B cell (primary cell): ENCODE measurements at regions not wholly inside any gene's neighbourhood (a gene's known extent, or its start where the extent isn't known, plus 50 kb on each side); places are given as distances from the start of the nearest gene placed in this dataset.

Source experiments
- ATAC-seq: fragments of 200-7000 bp; cut with Tn5 transposase; one replicate; pipeline ENCODE4 v1.10.0; 2021; ENCODE audit warnings: low read depth, mild to moderate bottlenecking, moderate number of reproducible peaks, moderate library complexity
- CTCF ChIA-PET: fragments of 350-600 bp; sonication (Branson Sonifier 250); formaldehyde crosslinking; loops from one replicate; lab custom pipeline; 2021; ENCODE audit warnings: antibody characterized with exemption, inconsistent platforms; lab: Charles Lee
- POLR2A ChIA-PET: fragments of 350-600 bp; sonication (Branson Sonifier 250); formaldehyde crosslinking; loops from one replicate; lab custom pipeline; 2021; ENCODE audit warnings: antibody characterized with exemption; lab: Charles Lee
- DNase-seq: peaks from one replicate; pipeline ENCODE4 v3.0.0; 2013
- H2AFZ ChIP-seq: 2 replicates; pipeline ENCODE4 v1.6.1; 2012; ENCODE audit warnings: mild to moderate bottlenecking, low read depth, low read length; ENCODE audit not compliant: insufficient read depth, poor library complexity, severe bottlenecking
- H3K27ac ChIP-seq, 2 donors: 1 replicate in 1 of 2; 2 replicates in 1 of 2; pipeline ENCODE4 v1.5.1; 2012 to 2013; ENCODE audit warnings: low read length in 2 of 2, mild to moderate bottlenecking in 2 of 2, moderate library complexity in 1 of 2
- H3K27me3 ChIP-seq, 4 experiments: fragments of 200-600 bp in 1 of 4; sonication (generic) in 1 of 4; replicated peaks in 1 of 4; 1 replicate in 2 of 4; 2 replicates in 2 of 4; pipeline versions ENCODE4 v1.6.1 to v1.7.0; 2013 to 2016; ENCODE audit warnings: low read length in 3 of 4, mild to moderate bottlenecking in 2 of 4, mixed read lengths in 1 of 4, moderate library complexity in 1 of 4; ENCODE audit not compliant: insufficient read depth in 4 of 4, control insufficient read depth in 3 of 4; ENCODE audit errors: control extremely low read depth in 1 of 4
- H3K36me3 ChIP-seq, 2 experiments: replicated peaks in 1 of 2; 1 replicate in 1 of 2; 2 replicates in 1 of 2; pipeline versions ENCODE4 v1.6.1 to v1.7.1; 2013; ENCODE audit warnings: low read length in 1 of 2; ENCODE audit not compliant: insufficient read depth in 2 of 2, control insufficient read depth in 1 of 2; ENCODE audit errors: control extremely low read depth in 1 of 2, extremely low read depth in 1 of 2
- H3K4me1 ChIP-seq, 2 donors: fragments of 200-600 bp in 1 of 2; sonication (generic) in 1 of 2; 1 replicate in 1 of 2; 2 replicates in 1 of 2; pipeline versions ENCODE4 v1.5.1 to v1.6.1; 2013 to 2017; ENCODE audit warnings: low read length in 2 of 2; ENCODE audit not compliant: control insufficient read depth in 2 of 2, insufficient read depth in 2 of 2
- H3K4me2 ChIP-seq: replicated peaks from 2 replicates; pipeline ENCODE3; 2012; ENCODE audit warnings: mild to moderate bottlenecking, low read depth, low read length; ENCODE audit not compliant: poor library complexity, severe bottlenecking
- H3K4me3 ChIP-seq, 5 experiments: fragments of 200-600 bp in 1 of 5; sonication (generic) in 1 of 5; 1 replicate in 3 of 5; 2 replicates in 2 of 5; pipeline versions ENCODE4 v1.5.1 to v1.7.0; 2011 to 2016; ENCODE audit warnings: low read length in 4 of 5, mild to moderate bottlenecking in 4 of 5, low read depth in 2 of 5, control low read depth in 1 of 5, moderate library complexity in 1 of 5; ENCODE audit not compliant: insufficient read depth in 1 of 5; ENCODE audit errors: control extremely low read depth in 1 of 5, extremely low read depth in 1 of 5
- H3K79me2 ChIP-seq: fragments of 200-600 bp; sonication (generic); one replicate; pipeline ENCODE4 v1.6.0; 2016; ENCODE audit warnings: low read length; ENCODE audit not compliant: control insufficient read depth, insufficient read depth
- H3K9ac ChIP-seq: fragments of 200-600 bp; sonication (generic); 2 replicates; pipeline ENCODE4 v1.6.1; 2017; ENCODE audit warnings: mild to moderate bottlenecking, low read length, moderate library complexity
- H3K9me3 ChIP-seq, 3 donors: one replicate each; pipeline versions ENCODE4 v1.6.1 to v1.7.1; 2013; ENCODE audit warnings: low read length in 2 of 3; ENCODE audit not compliant: control insufficient read depth in 2 of 3, insufficient read depth in 1 of 3; ENCODE audit errors: control extremely low read depth in 1 of 3
- H4K20me1 ChIP-seq: 2 replicates; pipeline ENCODE4 v1.6.0; 2012; ENCODE audit warnings: mild to moderate bottlenecking, low read length; ENCODE audit not compliant: insufficient read depth, control insufficient read depth, poor library complexity, severe bottlenecking
- H3K27ac Mint-ChIP-seq: one replicate; pipeline ENCODE4 v1.8.0; 2021; ENCODE audit warnings: mixed read lengths
- H3K27me3 Mint-ChIP-seq: one replicate; pipeline ENCODE4 v1.8.0; 2021; ENCODE audit warnings: mixed read lengths
- H3K4me1 Mint-ChIP-seq: one replicate; pipeline ENCODE4 v1.8.0; 2021; ENCODE audit warnings: mixed read lengths
- H3K4me3 Mint-ChIP-seq: one replicate; pipeline ENCODE4 v1.8.0; 2021; ENCODE audit warnings: mixed read lengths
- H3K9me3 Mint-ChIP-seq: one replicate; pipeline ENCODE4 v1.8.0; 2022; ENCODE audit warnings: mixed read lengths; ENCODE audit not compliant: insufficient read depth
- EZH2 ChIP-seq: IDR thresholded peaks from 2 replicates; pipeline ENCODE4 v1.6.1; 2012; ENCODE audit warnings: borderline replicate concordance, low read depth, mild to moderate bottlenecking, moderate library complexity, low read length; ENCODE audit not compliant: insufficient read depth, poor library complexity, severe bottlenecking
- WGBS: methylation state at CpG from one replicate; pipeline ENCODE4 v1.1.5; 2013; ENCODE audit warnings: missing lambda C conversion rate; ENCODE audit not compliant: insufficient coverage; 5-methylcytosine and 5-hydroxymethylcytosine counted together
- intact Hi-C: fragments of 100-400 bp; cut with micrococcal nuclease; formaldehyde crosslinking; loops from one replicate; pipeline ENCODE4 v1.10.0; 2022
- TF ChIP-seq, protein P1 (sequence below): fragments of 200-600 bp; IDR thresholded peaks from one replicate; pipeline ENCODE4 v1.8.0; 2022; ENCODE audit warnings: antibody characterized with exemption, mild to moderate bottlenecking

DNA sequence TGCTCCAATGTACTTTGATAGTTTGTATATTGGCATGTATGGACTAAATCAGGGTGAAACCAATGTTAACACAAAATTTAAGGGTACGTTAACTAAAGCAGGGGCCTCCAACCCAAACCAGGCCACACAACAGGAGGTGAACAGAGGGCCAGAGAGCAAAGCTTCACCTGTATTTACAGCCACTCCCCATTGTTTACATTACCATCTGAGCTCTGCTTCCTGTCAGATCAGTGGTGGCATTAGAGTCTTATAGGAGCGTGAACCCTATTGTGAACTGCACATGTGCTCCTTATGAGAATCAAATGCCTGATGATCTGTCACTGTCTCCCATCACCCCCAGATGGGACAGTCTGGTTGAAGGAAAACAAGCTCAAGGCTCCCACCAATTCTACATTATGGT, 62.0 kb upstream of the SCIN start:
- H3K27ac Mint-ChIP-seq = no peak overlapping the region
- H3K27me3 Mint-ChIP-seq = no peaks in the 10 kb centered on the region
- Histone ChIP-seq H2AFZ (no peak overlapping the region), H3K27ac (no peak overlapping the region), H3K27me3 (no peaks in the 10 kb centered on the region), H3K4me3 (no peak overlapping the region), H4K20me1 (no peaks in the 10 kb centered on the region), H3K4me2 (no peak overlapping the region), H3K79me2 (no peaks in the 10 kb centered on the region), H3K36me3 (no peaks in the 10 kb centered on the region), H3K9ac (no peak overlapping the region), H3K4me1 (no peaks in the 10 kb centered on the region), H3K9me3 (no peaks in the 10 kb centered on the region)
- 100% methylated on average over 1 of the region's 2 CpGs for WGBS
- no peak for TF ChIP-seq EZH2
- TF ChIP-seq, protein P1, sequence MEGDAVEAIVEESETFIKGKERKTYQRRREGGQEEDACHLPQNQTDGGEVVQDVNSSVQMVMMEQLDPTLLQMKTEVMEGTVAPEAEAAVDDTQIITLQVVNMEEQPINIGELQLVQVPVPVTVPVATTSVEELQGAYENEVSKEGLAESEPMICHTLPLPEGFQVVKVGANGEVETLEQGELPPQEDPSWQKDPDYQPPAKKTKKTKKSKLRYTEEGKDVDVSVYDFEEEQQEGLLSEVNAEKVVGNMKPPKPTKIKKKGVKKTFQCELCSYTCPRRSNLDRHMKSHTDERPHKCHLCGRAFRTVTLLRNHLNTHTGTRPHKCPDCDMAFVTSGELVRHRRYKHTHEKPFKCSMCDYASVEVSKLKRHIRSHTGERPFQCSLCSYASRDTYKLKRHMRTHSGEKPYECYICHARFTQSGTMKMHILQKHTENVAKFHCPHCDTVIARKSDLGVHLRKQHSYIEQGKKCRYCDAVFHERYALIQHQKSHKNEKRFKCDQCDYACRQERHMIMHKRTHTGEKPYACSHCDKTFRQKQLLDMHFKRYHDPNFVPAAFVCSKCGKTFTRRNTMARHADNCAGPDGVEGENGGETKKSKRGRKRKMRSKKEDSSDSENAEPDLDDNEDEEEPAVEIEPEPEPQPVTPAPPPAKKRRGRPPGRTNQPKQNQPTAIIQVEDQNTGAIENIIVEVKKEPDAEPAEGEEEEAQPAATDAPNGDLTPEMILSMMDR = no peak
- H3K9me3 Mint-ChIP-seq = no peaks in the 10 kb centered on the region
- ChIA-PET POLR2A (no interaction called here), CTCF (no interaction called here)
- DNase-seq (no peak), ATAC-seq (no peak)
- no peak overlapping the region for H3K4me3 Mint-ChIP-seq
- intact Hi-C loops = no loop called here
- no peaks in the 10 kb centered on the region for H3K4me1 Mint-ChIP-seq

DNA sequence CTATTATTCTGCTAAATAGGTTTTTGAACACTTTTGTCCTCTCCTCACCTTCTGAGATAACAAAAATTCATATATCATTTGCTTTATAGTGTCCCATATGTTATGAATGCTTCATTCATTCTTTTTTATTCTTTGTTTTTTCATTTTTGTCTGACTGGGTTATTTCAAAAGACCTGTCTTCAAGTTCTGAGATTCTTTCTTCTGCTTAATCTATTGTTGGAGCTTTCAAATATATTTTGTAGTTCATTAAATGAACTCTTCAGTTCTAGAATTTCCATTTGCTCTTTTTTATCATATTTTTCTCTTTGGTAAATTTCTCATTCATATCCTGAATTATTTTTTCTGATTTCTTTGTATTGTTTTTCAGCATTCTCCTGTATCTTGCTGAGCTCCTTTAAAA, 53.1 kb upstream of the SCIN start:
- intact Hi-C loops = no loop called here

More for the DNA sequence above, 53.1 kb upstream of the SCIN start:
- H3K79me2 ChIP-seq = no peaks in the 10 kb centered on the region
- H3K27ac ChIP-seq = no peak overlapping the region
- H3K4me2 ChIP-seq = no peak overlapping the region
- Mint-ChIP-seq H3K4me3 (no peak overlapping the region), H3K9me3 (peaks cover 3% of the 10 kb centered on the region), H3K27me3 (peaks cover 4% of the 10 kb centered on the region), H3K27ac (no peak overlapping the region), H3K4me1 (no peaks in the 10 kb centered on the region)
- no peak overlapping the region for H3K4me3 ChIP-seq
- POLR2A ChIA-PET = no interaction called here
- no peaks in the 10 kb centered on the region for H4K20me1 ChIP-seq
- TF ChIP-seq, protein P1 = no peak
- TF ChIP-seq EZH2 = no peak
- H3K9me3 ChIP-seq = peaks cover 0 to 13% (median 2%) of the 10 kb centered on the region in 3 donors
- CTCF ChIA-PET = interaction anchor here (1.9 kb wide), 1 partner anchor 8 kb away, joined by 6 read pairs; no protein-coding TSS in a partner anchor
- no peak overlapping the region for H2AFZ ChIP-seq
- no peaks in the 10 kb centered on the region for H3K36me3 ChIP-seq
- ATAC-seq (no peak), DNase-seq (no peak)
- H3K9ac ChIP-seq = no peak overlapping the region
- H3K4me1 ChIP-seq = no peaks in the 10 kb centered on the region
- H3K27me3 ChIP-seq = peaks cover 0 to 2% (median 0%) of the 10 kb centered on the region in 4 experiments
